ENCODE measurements at regions not wholly inside any gene's neighbourhood (a gene's known extent, or its start where the extent isn't known, plus 50 kb on each side); places are given as distances from the start of the nearest gene placed in this dataset.

- POLR2A ChIA-PET (ENCODE audit: unreplicated experiment), result no interaction called here
- no peak overlapping the region for H3K4me3 ChIP-seq (ENCODE audit: low read length)
- H3K4me1 ChIP-seq (ENCODE audit: insufficient read depth, low read length), result no peaks in the 10 kb centered on the region
- DNase-seq (no peak), ATAC-seq (no peak)
- no TSS peak for BruUV-seq (replicated peaks)
- H2AFZ ChIP-seq (ENCODE audit: low read length), result no peak overlapping the region
- no peaks in the 10 kb centered on the region for H3K36me3 ChIP-seq (ENCODE audit: low read depth, low read length)
- H3K27me3 ChIP-seq (ENCODE audit: low read length), result no peaks in the 10 kb centered on the region
- no peak overlapping the region for H3K27ac ChIP-seq (ENCODE audit: low read length)
- H3K9me3 ChIP-seq (ENCODE audit: low read length), result no peaks in the 10 kb centered on the region
- no peaks in the 10 kb centered on the region for H3K9me2 ChIP-seq (replicated peaks; ENCODE audit: low read length)
- no peaks in the 10 kb centered on the region for H3F3A ChIP-seq (ENCODE audit: low read length, unreplicated experiment)
- CTCF ChIA-PET, result no interaction called here
- no peak overlapping the region for H3K9ac ChIP-seq (ENCODE audit: low read length)
- no peak overlapping the region for H3K4me2 ChIP-seq (ENCODE audit: low read length)
- no peak for TF ChIP-seq EZH2phosphoT487 (IDR thresholded peaks at IDR 0.05; ENCODE audit: borderline replicate concordance, low read length)
- no peak for TF ChIP-seq EZH2 (IDR thresholded peaks at IDR 0.05; ENCODE audit: low read length, unreplicated experiment)
- no peak for TF ChIP-seq CTCF (conservative IDR thresholded peaks at IDR 0.05; ENCODE audit: low read depth, low read length)
- H3K79me2 ChIP-seq (ENCODE audit: low read length), result no peaks in the 10 kb centered on the region
- intact Hi-C loops (cut with micrococcal nuclease), result loop anchor here (10.0 kb wide), 1 partner anchor 1688 kb away; no protein-coding TSS in a partner anchor
- H4K20me1 ChIP-seq (ENCODE audit: low read length), result no peaks in the 10 kb centered on the region
Observed at GRCh38 chr2:183416753-183417152, 292.5 kb downstream of the NUP35 start.

- H3K36me3 ChIP-seq (ENCODE audit: low read depth, low read length), result no peaks in the 10 kb centered on the region
- no peaks in the 10 kb centered on the region for H3K79me2 ChIP-seq (ENCODE audit: low read length)
- H3K4me2 ChIP-seq (ENCODE audit: low read length), result no peak overlapping the region
- no peak overlapping the region for H3K9ac ChIP-seq (ENCODE audit: low read length)
- no peak for DNase-seq
- no TSS peak for BruUV-seq (replicated peaks)
- TF ChIP-seq EZH2phosphoT487 (IDR thresholded peaks at IDR 0.05; ENCODE audit: borderline replicate concordance, low read length) (no peak), EZH2 (IDR thresholded peaks at IDR 0.05; ENCODE audit: low read length, unreplicated experiment) (no peak), CTCF (conservative IDR thresholded peaks at IDR 0.05; ENCODE audit: low read depth, low read length) (no peak)
- no peak overlapping the region for H3K27ac ChIP-seq (ENCODE audit: low read length)
- H3K4me1 ChIP-seq (ENCODE audit: insufficient read depth, low read length), result no peaks in the 10 kb centered on the region
- no peaks in the 10 kb centered on the region for H3K27me3 ChIP-seq (ENCODE audit: low read length)
- ATAC-seq, result no peak
- H3K9me2 ChIP-seq (replicated peaks; ENCODE audit: low read length), result no peaks in the 10 kb centered on the region
- H2AFZ ChIP-seq (ENCODE audit: low read length), result no peak overlapping the region
- H4K20me1 ChIP-seq (ENCODE audit: low read length), result no peaks in the 10 kb centered on the region
- CTCF ChIA-PET, result no interaction called here
- H3K9me3 ChIP-seq (ENCODE audit: low read length), result no peaks in the 10 kb centered on the region
- POLR2A ChIA-PET (ENCODE audit: unreplicated experiment), result no interaction called here
- H3K4me3 ChIP-seq (ENCODE audit: low read length), result no peak overlapping the region
- no peaks in the 10 kb centered on the region for H3F3A ChIP-seq (ENCODE audit: low read length, unreplicated experiment)
- intact Hi-C loops (cut with micrococcal nuclease), result no loop called here
Observed at GRCh38 chr2:183426825-183427224, 302.6 kb downstream of the NUP35 start.

GRCh38 chr2:183427558-183427957, 303.3 kb downstream of the NUP35 start:
- TF ChIP-seq CTCF (conservative IDR thresholded peaks at IDR 0.05; ENCODE audit: low read depth, low read length) (no peak), EZH2 (IDR thresholded peaks at IDR 0.05; ENCODE audit: low read length, unreplicated experiment) (no peak), EZH2phosphoT487 (IDR thresholded peaks at IDR 0.05; ENCODE audit: borderline replicate concordance, low read length) (no peak)
- H3K36me3 ChIP-seq (ENCODE audit: low read depth, low read length), result no peaks in the 10 kb centered on the region
- DNase-seq (no peak), ATAC-seq (no peak)
- no peak overlapping the region for H3K9ac ChIP-seq (ENCODE audit: low read length)
- H4K20me1 ChIP-seq (ENCODE audit: low read length), result no peaks in the 10 kb centered on the region
- H2AFZ ChIP-seq (ENCODE audit: low read length), result no peak overlapping the region
- no peak overlapping the region for H3K4me2 ChIP-seq (ENCODE audit: low read length)
- no peaks in the 10 kb centered on the region for H3K27me3 ChIP-seq (ENCODE audit: low read length)
- H3K9me2 ChIP-seq (replicated peaks; ENCODE audit: low read length), result no peaks in the 10 kb centered on the region
- intact Hi-C loops (cut with micrococcal nuclease), result no loop called here
- H3K9me3 ChIP-seq (ENCODE audit: low read length), result no peaks in the 10 kb centered on the region
- no peak overlapping the region for H3K27ac ChIP-seq (ENCODE audit: low read length)
- CTCF ChIA-PET, result no interaction called here
- BruUV-seq (replicated peaks), result no TSS peak
- H3K4me1 ChIP-seq (ENCODE audit: insufficient read depth, low read length), result no peaks in the 10 kb centered on the region
- no peak overlapping the region for H3K4me3 ChIP-seq (ENCODE audit: low read length)
- H3F3A ChIP-seq (ENCODE audit: low read length, unreplicated experiment), result no peaks in the 10 kb centered on the region
- H3K79me2 ChIP-seq (ENCODE audit: low read length), result no peaks in the 10 kb centered on the region
- POLR2A ChIA-PET (ENCODE audit: unreplicated experiment), result no interaction called here
